ENCODE measurements at regions not wholly inside any gene's neighbourhood (a gene's known extent, or its start where the extent isn't known, plus 50 kb on each side); places are given as distances from the start of the nearest gene placed in this dataset.

GRCh38 chr6:14422061-14422460 is 304.5 kb downstream of the CD83 start:
- no peak for TF ChIP-seq FOXM1 (IDR thresholded peaks at IDR 0.05; ENCODE audit: low read depth, low read length)
- TF ChIP-seq USF1 (IDR thresholded peaks at IDR 0.05; ENCODE audit: borderline replicate concordance, extremely low read length, insufficient read depth, low read depth, low read length), result no peak
- no peak for TF ChIP-seq POLR2A (IDR thresholded peaks at IDR 0.05; ENCODE audit: low read depth, low read length)
- TF ChIP-seq CTCF (IDR thresholded peaks at IDR 0.05 in 2 of 3, conservative IDR thresholded peaks at IDR 0.05 in 1 of 3; ENCODE audit: control insufficient read depth in 2 of 3, extremely low read depth in 1 of 3, insufficient read depth in 1 of 3, low read depth in 3 of 3, low read length in 3 of 3), result no peak
- no peak for TF ChIP-seq HDAC2 (IDR thresholded peaks at IDR 0.05)
- no peak for TF ChIP-seq EED (IDR thresholded peaks at IDR 0.05; ENCODE audit: low read depth)

Measured in GM12878 (cell line).